AG04450 (cell line): ENCODE measurements at regions not wholly inside any gene's neighbourhood (a gene's known extent, or its start where the extent isn't known, plus 50 kb on each side); places are given as distances from the start of the nearest gene placed in this dataset.

Experiments
- CTCF ChIA-PET: fragments of 300-600, 350-600 bp; formaldehyde crosslinking; extraction: SDS; loops from one replicate; lab custom pipeline; 2022; ENCODE audit warnings: antibody characterized with exemption, inconsistent platforms; lab: Charles Lee
- POLR2A ChIA-PET: fragments of 350-600 bp; formaldehyde crosslinking; extraction: SDS; loops from one replicate; lab custom pipeline; 2021; ENCODE audit warnings: antibody characterized with exemption, inconsistent platforms; lab: Yijun Ruan, JAX
- DNase-seq: peaks from one replicate; pipeline ENCODE4 v3.0.0-alpha.2; 2011; ENCODE audit warnings: low read depth, low spot score
- H3K27ac ChIP-seq: one replicate; pipeline ENCODE4 v1.5.1; 2012; ENCODE audit warnings: low read depth, low read length, control low read depth
- H3K27me3 ChIP-seq: one replicate; pipeline ENCODE4 v1.6.0; 2012; ENCODE audit warnings: low read length; ENCODE audit not compliant: control insufficient read depth, insufficient read depth
- H3K4me3 ChIP-seq: 2 replicates; pipeline ENCODE4 v1.5.1; 2011; ENCODE audit warnings: mild to moderate bottlenecking, low read depth, low read length, control low read depth
- H3K9me3 ChIP-seq: 2 replicates; pipeline ENCODE4 v1.5.1; 2012; ENCODE audit warnings: low read length; ENCODE audit not compliant: control insufficient read depth, insufficient read depth
- CTCF ChIP-seq: IDR thresholded peaks from 2 replicates; pipeline ENCODE4 v1.5.1; 2011; ENCODE audit warnings: low read depth, low read length, control low read depth, inconsistent platforms

GRCh38 chr1:108057541-108057940, 92.6 kb upstream of the VAV3 start:
- CTCF ChIA-PET: no interaction called here
- POLR2A ChIA-PET: no interaction called here

GRCh38 chr1:108056436-108056990, 91.5 kb upstream of the VAV3 start:
- Histone ChIP-seq H3K4me3 (no peak overlapping the region), H3K9me3 (no peaks in the 10 kb centered on the region), H3K27ac (no peak overlapping the region), H3K27me3 (no peaks in the 10 kb centered on the region)
- POLR2A ChIA-PET: no interaction called here
- no peak for TF ChIP-seq CTCF
- no peak for DNase-seq
- CTCF ChIA-PET: no interaction called here

More at GRCh38 chr1:108057541-108057940, 92.6 kb upstream of the VAV3 start:
- Histone ChIP-seq H3K27me3 (no peaks in the 10 kb centered on the region), H3K4me3 (no peak overlapping the region), H3K27ac (no peak overlapping the region), H3K9me3 (no peaks in the 10 kb centered on the region)
- TF ChIP-seq CTCF: no peak
- no peak for DNase-seq

GRCh38 chr1:108055387-108055786, 90.4 kb upstream of the VAV3 start:
- no peaks in the 10 kb centered on the region for H3K9me3 ChIP-seq
- CTCF ChIA-PET: no interaction called here
- no peak for TF ChIP-seq CTCF
- no peak overlapping the region for H3K4me3 ChIP-seq
- no peaks in the 10 kb centered on the region for H3K27me3 ChIP-seq
- POLR2A ChIA-PET: no interaction called here
- no peak overlapping the region for H3K27ac ChIP-seq
- DNase-seq: no peak

GRCh38 chr1:108054396-108054795, 89.4 kb upstream of the VAV3 start:
- no peaks in the 10 kb centered on the region for H3K9me3 ChIP-seq
- no peak for DNase-seq
- POLR2A ChIA-PET: no interaction called here
- CTCF ChIA-PET: no interaction called here
- TF ChIP-seq CTCF: no peak
- no peak overlapping the region for H3K4me3 ChIP-seq
- no peak overlapping the region for H3K27ac ChIP-seq
- H3K27me3 ChIP-seq: no peaks in the 10 kb centered on the region

GRCh38 chr1:108053270-108054013, 88.5 kb upstream of the VAV3 start:
- POLR2A ChIA-PET: no interaction called here
- H3K27ac ChIP-seq: no peak overlapping the region
- CTCF ChIA-PET: no interaction called here
- no peaks in the 10 kb centered on the region for H3K9me3 ChIP-seq
- no peak overlapping the region for H3K4me3 ChIP-seq
- H3K27me3 ChIP-seq: no peaks in the 10 kb centered on the region
- no peak for TF ChIP-seq CTCF
- no peak for DNase-seq
